ENCODE measurements at regions not wholly inside any gene's neighbourhood (a gene's known extent, or its start where the extent isn't known, plus 50 kb on each side); places are given as distances from the start of the nearest gene placed in this dataset.

GRCh38 chr4:23425570-23425969 lies 464.3 kb downstream of the PPARGC1A start:
- TF ChIP-seq CTCF (IDR thresholded peaks at IDR 0.05) (no peak), POLR2A (IDR thresholded peaks at IDR 0.05) (no peak)
